ENCODE measurements at regions not wholly inside any gene's neighbourhood (a gene's known extent, or its start where the extent isn't known, plus 50 kb on each side); places are given as distances from the start of the nearest gene placed in this dataset.
A peak's percentile ranks its signal among the peaks of the same experiment; 100 is the strongest.

DNA sequence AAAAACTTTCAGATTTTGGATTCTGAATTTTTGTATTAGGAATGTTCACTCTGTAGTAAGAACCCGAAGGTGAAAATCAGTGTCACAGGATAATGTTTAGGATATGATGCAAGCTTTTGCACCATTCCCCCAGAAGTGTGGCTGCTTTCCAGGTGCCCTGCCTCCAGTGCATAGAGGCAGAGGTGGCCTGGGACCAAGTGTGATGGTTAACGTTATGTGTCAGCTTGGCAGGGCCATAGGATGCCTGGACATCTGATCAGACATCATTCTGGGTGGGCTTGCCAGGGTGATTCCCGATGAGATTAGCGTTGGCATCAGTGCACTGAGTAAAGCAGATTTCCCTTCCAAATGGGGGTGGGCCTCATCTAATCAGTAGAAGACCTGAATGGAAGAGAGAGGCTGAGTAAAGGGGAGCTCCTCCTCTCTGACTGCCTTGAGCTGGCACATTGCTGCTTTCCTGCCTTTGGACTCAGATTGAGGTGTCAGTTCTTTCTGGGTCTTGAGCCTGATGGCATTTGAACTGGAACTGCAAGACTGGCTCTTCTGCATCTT, 177.4 kb upstream of the HS6ST1 start:
- H3K4me3 ChIP-seq (replicated peaks in 1 of 2; ENCODE audit: low read depth in 2 of 2, low read length in 2 of 2): no peak overlapping the region
- peak in 1 of 2 donors; percentile 26 for DNase-seq (ENCODE audit: low read depth in 2 of 2)
- TF ChIP-seq, protein P1, sequence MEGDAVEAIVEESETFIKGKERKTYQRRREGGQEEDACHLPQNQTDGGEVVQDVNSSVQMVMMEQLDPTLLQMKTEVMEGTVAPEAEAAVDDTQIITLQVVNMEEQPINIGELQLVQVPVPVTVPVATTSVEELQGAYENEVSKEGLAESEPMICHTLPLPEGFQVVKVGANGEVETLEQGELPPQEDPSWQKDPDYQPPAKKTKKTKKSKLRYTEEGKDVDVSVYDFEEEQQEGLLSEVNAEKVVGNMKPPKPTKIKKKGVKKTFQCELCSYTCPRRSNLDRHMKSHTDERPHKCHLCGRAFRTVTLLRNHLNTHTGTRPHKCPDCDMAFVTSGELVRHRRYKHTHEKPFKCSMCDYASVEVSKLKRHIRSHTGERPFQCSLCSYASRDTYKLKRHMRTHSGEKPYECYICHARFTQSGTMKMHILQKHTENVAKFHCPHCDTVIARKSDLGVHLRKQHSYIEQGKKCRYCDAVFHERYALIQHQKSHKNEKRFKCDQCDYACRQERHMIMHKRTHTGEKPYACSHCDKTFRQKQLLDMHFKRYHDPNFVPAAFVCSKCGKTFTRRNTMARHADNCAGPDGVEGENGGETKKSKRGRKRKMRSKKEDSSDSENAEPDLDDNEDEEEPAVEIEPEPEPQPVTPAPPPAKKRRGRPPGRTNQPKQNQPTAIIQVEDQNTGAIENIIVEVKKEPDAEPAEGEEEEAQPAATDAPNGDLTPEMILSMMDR (IDR thresholded peaks at IDR 0.05; ENCODE audit: low read depth, low read length): no peak

DNA sequence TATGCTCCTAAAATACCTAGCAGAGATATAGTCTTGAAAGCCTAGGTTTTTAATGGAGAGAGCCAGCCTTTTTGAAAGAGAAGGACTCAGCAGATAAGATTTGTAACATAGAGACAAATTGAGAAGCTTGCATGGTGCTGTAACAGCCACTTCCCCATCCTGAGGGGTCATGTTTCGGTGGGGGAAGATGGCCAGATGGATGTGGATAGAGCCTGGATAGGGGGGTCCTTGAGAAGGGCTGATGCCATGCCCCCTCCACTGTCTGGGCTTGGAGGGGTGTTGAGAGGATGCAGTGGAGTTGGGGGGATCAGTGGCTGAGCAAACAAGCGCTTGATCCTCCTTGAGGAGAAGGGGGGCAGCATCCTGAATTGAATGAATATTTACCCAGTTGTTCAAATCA, 178.0 kb upstream of the HS6ST1 start:
- DNase-seq (ENCODE audit: low read depth in 2 of 2): no peak
- TF ChIP-seq, protein P1 (IDR thresholded peaks at IDR 0.05; ENCODE audit: low read depth, low read length): no peak
- no peak overlapping the region for H3K4me3 ChIP-seq (replicated peaks in 1 of 2; ENCODE audit: low read depth in 2 of 2, low read length in 2 of 2)

DNA sequence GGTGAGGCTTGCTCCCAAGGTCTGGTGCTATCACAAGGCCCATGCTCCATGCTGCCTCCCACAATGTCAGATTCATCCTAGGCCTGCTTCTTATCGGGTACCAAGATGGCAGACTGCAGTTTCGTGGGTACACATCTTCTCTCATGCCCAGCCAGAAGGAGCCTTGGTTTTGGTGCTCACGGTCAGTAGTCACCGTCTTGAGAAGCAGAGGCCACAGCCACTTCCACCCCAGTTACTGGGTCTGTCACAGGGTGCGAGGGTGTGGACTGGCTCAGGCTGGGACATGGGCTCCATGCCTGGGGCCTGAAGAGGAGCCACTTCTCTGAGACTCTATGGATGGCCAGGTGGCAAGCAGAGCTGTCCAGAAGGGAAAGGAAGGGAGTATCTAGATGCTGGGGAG, 178.8 kb upstream of the HS6ST1 start:
- TF ChIP-seq, protein P1 (IDR thresholded peaks at IDR 0.05; ENCODE audit: low read depth, low read length): no peak
- DNase-seq (ENCODE audit: low read depth in 2 of 2): no peak
- H3K4me3 ChIP-seq (replicated peaks in 1 of 2; ENCODE audit: low read depth in 2 of 2, low read length in 2 of 2): no peak overlapping the region

DNA sequence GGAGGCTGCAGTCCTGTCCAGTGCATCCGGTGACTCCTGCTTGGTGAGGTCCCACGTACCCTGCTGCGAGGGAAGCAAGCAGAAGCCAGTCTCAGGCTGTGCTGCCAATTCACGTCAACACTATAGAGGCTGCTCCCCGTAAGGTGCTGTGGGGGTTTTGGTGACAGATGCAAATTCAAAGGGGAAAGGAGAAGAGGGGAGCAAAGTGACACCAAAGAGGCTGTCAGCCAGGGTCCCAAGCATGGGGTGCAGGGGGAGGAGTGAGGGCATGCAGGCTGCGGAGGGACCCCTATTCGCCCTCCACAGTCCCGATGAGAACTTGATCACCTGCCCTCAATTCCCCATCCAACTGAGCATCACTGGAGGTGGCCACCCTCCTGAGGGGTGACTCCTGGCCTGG, 179.4 kb upstream of the HS6ST1 start:
- H3K4me3 ChIP-seq (replicated peaks in 1 of 2; ENCODE audit: low read depth in 2 of 2, low read length in 2 of 2): no peak overlapping the region
- TF ChIP-seq, protein P1 (IDR thresholded peaks at IDR 0.05; ENCODE audit: low read depth, low read length): no peak
- DNase-seq (ENCODE audit: low read depth in 2 of 2): no peak

DNA sequence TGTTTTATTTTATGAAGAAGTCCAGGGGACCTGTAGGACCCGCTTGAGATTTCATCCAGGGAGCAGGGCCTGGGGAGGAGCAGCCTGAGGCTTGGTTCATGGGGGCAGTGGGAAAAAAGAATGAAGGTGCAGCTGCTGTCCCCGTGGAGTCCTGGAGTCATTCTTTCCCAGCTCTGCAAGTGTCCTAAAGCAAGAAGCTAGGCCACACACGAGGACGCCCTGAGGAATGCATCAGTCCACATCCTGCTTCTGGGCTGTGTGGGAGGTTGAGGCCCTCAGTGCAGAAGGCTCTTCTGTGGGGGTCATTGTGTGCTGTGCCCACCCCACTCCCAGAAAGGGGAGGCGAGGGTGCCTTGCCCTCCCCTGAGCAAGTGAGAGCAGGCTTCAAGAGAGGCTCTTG, 179.9 kb upstream of the HS6ST1 start:
- TF ChIP-seq, protein P1 (IDR thresholded peaks at IDR 0.05; ENCODE audit: low read depth, low read length): no peak
- DNase-seq (ENCODE audit: low read depth in 2 of 2): no peak
- no peak overlapping the region for H3K4me3 ChIP-seq (replicated peaks in 1 of 2; ENCODE audit: low read depth in 2 of 2, low read length in 2 of 2)

DNA sequence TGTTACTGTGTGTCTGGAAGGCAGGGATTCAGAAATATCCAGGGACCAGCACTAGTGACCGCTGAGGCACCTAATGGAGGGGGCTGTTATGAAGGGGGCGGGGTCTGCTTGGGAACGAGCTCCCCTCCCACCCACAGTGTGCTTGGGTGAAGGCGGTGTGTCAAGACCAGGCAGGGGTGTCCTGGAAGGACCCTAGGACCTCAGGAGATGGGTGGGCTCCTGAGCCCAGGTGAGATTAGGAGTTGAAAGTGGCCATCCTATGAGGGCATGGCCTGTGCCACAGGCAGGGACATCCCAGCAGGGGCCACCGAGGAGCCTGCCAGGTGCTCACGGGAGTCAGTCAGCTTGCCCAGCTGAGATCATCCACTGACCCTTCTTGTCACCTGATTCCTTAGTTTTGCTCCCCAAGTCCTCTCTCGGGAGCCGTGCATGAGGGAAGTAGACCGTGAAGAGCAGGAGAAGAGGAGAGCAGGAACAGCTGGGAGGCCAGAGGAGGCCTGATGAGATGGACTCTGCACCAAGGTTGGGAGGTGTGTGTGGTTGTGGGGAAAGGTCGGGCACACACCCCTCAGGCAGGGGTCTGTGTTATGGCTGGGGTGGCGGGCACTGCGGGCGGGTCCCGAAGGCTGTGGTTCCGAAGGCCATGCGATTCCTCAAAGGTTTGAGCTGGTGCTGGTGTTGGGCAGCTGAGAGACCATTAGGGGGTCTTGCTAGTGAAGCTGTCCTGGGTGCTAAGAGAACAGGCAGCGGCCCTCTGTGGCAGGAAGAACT, 180.9 kb upstream of the HS6ST1 start:
- no peak for DNase-seq (ENCODE audit: low read depth in 2 of 2)
- H3K4me3 ChIP-seq (replicated peaks in 1 of 2; ENCODE audit: low read depth in 2 of 2, low read length in 2 of 2): no peak overlapping the region
- TF ChIP-seq, protein P1 (IDR thresholded peaks at IDR 0.05; ENCODE audit: low read depth, low read length): no peak
